Stimulated activated CD8-positive, alpha-beta memory T cell treated with anti-CD3 and anti-CD28 coated beads, Interleukin-4, amount 100 ng/mL, for 4 hours (primary cell): ENCODE measurements at regions not wholly inside any gene's neighbourhood (a gene's known extent, or its start where the extent isn't known, plus 50 kb on each side); places are given as distances from the start of the nearest gene placed in this dataset.
"Not testable (repeated sequence)": the region's sequence is repeated elsewhere in the genome, so short reads cannot be mapped to it uniquely, and the experiment has no call there.

Source experiments
- DNase-seq, 2 donors: peaks; one replicate each; pipeline ENCODE4 v3.0.0-alpha.2; 2020; ENCODE audit warnings: low read depth in 2 of 2, low spot score in 1 of 2

GRCh38 chr1:14371771-14372497, 226.6 kb upstream of the KAZN start:
- DNase-seq, result no peak

- DNase-seq, result no peak
These were observed 226.0 kb upstream of the KAZN start for GRCh38 chr1:14372526-14372925.

GRCh38 chr1:14373081-14373758, 225.3 kb upstream of the KAZN start:
- DNase-seq, result no peak

DNA sequence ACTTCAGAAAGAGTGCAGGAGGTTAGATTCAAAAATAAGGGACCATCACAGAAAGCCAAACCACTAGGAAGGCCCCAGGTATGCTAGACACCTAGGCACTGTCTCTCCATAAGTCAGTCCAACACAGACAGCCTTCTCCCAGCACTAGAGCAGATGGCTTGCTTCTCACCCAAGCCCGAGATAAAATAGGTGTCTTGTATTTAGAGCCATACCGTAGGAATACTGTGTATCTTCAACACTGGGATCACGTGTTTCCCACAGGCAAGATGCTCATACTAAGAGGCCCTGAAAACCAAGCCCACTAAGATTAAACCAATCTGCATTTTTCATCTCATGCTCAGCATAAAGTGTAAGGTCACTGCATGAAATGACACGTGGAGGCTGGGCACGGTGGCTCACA, 223.3 kb upstream of the KAZN start:
- DNase-seq, result no peak

DNA sequence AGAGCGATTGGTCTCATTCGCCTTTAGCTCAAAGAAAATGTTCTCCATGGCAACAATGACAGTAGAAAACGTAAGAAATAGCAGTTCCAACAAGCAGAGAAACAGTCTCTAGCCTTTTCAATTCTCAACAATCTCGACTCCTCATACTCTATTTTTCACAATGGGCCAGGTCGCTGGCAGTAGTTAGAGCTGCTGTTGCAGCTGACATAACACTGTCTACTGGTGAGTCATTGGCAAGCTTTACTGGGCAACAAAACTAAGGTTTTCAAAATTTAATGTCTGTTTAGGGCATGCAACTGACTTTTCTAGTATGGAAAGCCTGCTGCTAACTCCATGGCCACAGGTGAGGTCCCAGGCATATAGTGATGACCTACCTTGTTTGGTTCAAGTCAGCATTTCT, 221.1 kb upstream of the KAZN start:
- no peak for DNase-seq

- DNase-seq, result no peak
These were observed 218.1 kb upstream of the KAZN start for GRCh38 chr1:14380408-14380807.

DNA sequence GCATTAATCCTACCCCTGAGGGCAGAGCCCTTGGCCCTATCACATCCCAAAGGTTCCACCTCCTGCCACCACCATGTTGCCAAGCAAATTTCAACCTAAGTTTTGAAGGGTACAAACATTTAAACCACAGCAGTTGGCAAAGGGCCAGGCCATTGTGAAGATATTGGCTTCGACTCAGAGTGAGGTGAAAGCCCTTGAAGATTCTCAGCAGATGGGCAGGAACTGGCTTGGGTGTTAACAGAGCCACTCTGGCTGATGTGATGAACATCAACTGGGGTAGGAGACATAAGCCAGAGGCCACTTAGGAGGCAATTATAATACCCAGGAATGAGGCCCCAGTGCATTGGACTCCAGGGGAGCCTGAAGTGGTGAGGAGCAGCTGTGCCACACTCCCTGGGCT, 207.7 kb upstream of the KAZN start:
- DNase-seq, result no peak

- DNase-seq, result no peak
These were observed 206.2 kb upstream of the KAZN start for GRCh38 chr1:14392161-14392858.

GRCh38 chr1:14392859-14393365, 205.6 kb upstream of the KAZN start:
- no peak for DNase-seq

- DNase-seq, result no peak
These were observed 202.4 kb upstream of the KAZN start for GRCh38 chr1:14396100-14396499.

DNA sequence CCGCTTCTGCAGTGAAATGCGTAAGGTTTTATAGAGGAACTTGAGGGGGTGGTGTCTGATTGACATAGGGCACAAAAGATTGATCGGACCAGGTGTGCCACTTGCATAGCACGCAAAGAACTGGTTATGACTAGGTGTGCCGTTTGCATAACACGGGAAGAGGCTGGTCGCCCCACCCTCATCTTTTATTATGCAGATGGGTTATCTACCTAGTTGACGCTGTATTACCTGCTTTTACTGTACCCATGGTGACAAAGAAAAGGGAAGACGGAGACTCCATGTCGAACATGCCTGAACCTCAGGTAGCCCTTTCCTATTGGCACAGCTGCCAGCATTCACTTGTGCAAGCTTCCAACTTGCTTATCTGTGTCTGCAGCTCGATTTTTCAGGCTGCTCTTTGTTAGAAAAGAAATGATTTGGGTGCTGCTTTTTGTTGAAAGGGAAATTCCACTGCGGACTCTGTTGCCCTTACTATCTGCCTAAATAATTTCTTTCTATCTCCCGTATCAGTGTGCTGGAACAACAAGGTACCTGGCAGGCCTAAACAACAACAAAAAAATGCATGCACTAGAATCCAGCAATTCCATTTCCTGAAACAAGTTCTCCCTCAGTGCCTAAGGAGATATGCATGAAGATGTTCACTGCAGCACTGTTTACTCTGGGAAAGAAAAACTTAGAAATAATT, 194.4 kb upstream of the KAZN start:
- no peak for DNase-seq

DNA sequence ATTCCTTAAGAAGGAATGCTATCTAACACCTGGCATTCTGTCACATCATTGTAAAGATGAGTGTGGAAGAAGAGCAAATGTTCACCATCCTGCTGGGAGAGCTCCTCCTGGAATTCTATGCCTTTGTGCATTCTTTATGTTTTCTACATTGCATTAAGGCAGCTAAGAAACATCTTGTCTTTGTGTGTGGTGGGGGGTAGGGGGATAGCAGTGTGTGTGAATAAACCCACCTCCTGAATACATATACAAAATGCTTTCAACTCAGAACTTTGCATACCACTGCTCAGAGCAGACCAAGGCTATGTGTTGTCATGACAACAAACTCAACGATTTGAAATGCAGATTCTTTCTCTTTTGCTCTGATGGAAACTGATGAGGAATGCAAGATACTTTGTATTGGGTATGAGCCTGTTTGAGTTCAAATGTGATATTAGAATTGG, 193.6 kb upstream of the KAZN start:
- DNase-seq, result no peak

DNA sequence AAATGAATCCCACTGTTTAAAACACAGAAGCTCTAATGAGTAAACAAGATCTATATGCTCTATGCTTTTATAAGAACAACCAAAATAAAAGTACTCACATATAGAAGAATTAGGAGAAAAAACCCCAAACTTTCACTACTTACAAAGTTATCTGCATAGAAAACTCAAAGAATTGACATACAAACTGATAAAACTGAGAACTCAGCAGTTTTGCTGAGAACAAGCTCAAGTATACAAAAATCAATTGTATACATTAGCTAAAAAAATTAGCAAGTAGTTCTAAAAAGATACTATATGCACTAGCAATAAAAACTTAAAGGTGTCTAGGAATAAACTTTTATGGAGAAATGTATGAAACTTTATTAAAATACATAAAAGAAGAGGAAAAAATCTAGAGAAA, 186.2 kb upstream of the KAZN start:
- no peak for DNase-seq

DNA sequence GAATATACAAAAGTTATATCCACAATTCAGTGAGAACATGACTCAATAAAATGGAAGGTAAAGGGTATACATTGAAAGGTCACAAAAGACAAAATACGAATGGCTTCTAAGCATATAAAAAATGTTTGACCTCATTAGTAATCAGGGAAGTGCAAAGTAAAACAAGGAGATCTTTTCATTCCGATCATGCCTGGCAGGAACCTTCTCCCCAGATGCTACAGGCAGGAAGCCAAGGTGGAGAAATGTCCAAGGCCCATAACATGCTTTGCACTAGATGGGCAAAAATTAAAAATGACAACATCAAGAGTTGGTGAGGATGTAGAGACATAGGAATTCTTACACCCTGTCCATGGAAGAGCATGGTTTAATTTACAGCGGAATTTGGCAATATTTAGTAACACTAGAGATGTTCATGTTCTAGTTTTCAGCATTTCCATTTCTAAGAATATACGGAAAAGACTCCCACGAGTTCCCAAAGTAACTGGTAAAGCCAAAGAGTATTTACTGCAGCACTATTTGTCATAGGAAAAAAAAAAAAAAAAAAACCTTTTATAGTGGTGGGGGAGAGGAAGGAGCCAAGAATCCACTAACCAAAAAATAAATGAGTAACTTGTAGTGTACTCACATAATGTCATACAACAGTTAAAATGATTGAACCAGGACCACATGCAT, 184.5 kb upstream of the KAZN start:
- no peak for DNase-seq

DNA sequence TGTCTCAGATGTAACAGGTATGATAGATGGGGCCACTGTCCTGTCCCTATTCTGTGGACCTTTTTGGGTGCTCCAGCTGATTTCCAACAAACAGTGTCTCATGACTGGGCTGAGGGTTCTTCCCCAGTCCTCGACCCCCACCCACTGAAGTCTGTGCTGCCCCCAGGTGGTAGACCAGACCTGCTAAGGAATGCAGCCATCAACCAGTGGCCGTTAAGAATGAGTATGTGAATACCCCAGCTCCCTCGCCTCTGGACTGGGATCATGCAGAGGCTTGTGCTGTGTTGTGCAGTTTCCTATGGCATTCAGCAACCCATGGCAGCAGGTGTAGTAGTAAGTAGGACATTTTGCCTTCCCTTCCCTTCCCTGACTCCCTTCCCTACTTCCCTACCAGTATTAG, 183.1 kb upstream of the KAZN start:
- no peak for DNase-seq

DNA sequence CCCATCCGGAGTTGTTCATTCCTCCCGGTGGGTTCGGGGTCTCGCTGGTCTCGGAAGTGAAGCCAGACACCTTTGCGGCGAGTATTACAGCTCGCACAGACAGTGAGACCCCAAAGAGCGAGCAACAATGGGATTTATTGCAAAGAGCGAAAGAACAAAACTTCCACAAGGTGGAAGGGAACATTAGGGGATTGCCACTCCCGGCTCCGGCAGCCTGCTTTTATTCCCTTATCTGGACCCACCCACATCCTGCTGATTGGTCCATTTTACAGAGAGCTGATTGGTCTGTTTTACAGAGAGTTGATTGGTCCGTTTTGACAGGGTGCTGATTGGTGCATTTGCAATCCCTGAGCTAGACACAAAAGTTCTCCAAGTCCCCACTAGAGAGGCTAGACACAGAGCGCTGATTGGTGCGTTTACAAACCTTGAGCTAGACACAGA, 178.7 kb upstream of the KAZN start:
- DNase-seq, result not testable (repeated sequence)

DNA sequence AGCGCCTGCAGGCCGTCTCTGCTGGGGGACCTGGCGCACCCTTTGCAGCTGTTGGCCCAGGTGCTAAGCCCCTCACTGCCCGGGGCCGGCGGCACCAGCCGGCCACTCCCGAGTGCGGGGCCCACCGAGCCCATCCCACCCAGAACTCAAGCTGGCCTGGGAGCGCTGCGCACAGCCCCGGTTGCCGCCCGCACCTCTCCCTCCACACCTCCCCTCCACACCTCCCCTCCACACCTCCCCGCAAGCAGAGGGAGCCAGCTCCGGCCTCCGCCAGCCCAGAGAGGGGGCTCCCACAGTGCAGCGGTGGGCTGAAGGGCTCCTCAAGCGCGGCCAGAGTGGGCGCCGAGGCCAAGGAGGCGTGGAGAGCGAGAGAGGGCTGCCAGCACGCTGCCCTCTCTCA, 177.8 kb upstream of the KAZN start:
- no peak for DNase-seq

DNA sequence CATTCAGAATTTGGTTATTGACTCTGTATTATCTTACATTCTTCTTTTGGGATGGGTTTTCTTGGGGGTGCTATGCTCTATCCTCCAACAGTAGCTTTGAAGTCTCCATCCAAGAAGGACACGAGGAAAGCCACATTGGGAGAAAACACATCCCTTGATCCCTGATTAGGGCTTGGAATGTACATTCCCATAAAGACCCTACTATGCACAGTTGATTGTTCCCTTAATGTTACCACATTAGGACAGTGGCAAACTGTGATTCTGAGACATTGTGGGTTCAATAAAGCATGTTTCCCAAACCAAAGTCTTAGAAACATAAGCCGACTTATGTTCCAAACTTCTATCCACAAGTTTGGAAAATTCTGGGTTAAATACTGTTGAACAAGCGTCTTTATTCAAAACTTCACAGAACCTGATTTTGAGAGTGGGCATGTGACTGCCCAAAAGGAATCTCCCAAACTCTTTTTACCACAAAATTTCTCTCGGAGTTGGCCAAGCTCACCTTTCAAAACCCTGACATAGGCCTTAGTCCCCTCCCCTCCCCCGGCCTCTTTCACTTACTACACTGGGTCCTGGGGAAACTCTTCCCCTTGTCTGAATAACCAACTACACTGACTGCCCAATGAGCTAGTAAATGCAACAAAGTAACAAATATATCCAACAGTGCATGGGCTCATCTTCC, 177.0 kb upstream of the KAZN start:
- DNase-seq, result no peak

DNA sequence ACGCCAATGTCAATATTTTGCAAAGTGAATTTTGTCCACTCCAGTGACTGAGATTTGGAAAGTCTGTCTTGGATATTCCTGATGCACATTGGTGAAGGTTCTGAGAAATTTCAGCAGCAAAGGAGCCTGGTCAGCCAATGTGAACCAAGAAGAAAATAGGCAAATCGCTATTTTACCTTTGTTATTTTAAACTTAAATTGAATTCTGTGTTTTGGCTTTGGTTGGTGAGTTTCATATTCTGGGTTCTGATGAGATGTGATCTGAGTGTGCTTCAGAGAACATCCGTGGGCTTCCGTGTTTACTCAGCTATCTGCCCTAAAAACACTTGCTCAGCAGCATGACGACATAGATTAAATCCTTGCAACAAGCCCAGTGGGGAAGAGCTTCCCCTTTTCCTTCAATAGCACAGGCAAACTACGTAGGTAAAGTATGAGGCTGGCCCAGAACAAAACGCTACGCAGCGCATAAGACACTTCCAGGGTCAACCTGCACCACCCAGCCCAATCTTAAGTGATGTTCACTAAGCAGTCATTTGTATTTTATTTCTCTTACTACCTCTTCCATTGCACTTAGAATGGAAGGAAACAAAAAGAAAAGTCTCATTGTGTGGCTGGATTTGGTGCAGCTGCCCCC, 176.4 kb upstream of the KAZN start:
- DNase-seq, result no peak
